ENCODE measurements at regions not wholly inside any gene's neighbourhood (a gene's known extent, or its start where the extent isn't known, plus 50 kb on each side); places are given as distances from the start of the nearest gene placed in this dataset.

DNA sequence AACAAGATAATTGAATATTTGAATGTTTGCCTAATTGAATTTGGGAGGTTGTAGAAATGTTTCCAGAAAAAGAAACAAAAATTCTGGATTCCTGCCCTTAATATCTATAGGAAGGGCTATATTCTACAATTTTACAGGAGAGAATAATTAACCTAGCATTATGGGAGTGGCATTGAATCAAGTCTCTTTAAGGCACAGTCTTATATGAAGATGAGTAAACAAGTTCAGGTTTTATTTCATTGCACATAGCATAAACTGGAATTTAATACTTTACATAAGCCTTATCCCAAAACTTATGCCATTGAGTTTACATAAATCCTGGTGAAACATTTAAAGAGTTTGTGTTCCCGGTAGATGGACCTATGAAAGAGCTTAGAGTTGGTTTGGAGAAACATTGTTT is 138.1 kb upstream of the ADAMTSL1 start:
- Histone ChIP-seq H3K9me3 (replicated peaks; ENCODE audit: control insufficient read depth, insufficient read depth, low read depth, low read length) (no peaks in the 10 kb centered on the region), H4K20me1 (replicated peaks; ENCODE audit: control insufficient read depth, insufficient read depth, low read length) (no peaks in the 10 kb centered on the region), H3K79me2 (ENCODE audit: control insufficient read depth, insufficient read depth, low read length) (no peaks in the 10 kb centered on the region), H3K27me3 (ENCODE audit: control insufficient read depth in 2 of 2, insufficient read depth in 2 of 2, low read length in 2 of 2) (no peaks in the 10 kb centered on the region), H3K36me3 (ENCODE audit: control insufficient read depth, insufficient read depth, low read length) (no peaks in the 10 kb centered on the region), H3K9me1 (ENCODE audit: control insufficient read depth, insufficient read depth, low read length) (no peaks in the 10 kb centered on the region), H2AFZ (ENCODE audit: low read depth, low read length) (no peak overlapping the region), H3K27ac (ENCODE audit: extremely low read depth, low read depth, low read length) (no peak overlapping the region), H3K4me3 (no peak overlapping the region), H3K9ac (ENCODE audit: insufficient read depth in 1 of 2, low read depth in 2 of 2, low read length in 2 of 2) (no peak overlapping the region), H3K4me1 (replicated peaks in 1 of 2; ENCODE audit: control insufficient read depth in 2 of 2, insufficient read depth in 2 of 2, low read length in 2 of 2) (no peaks in the 10 kb centered on the region), H3K4me2 (ENCODE audit: insufficient read depth, low read length) (no peak overlapping the region)
- CTCF ChIA-PET (ENCODE audit: low intra/inter-chr PET ratio): no interaction called here
- intact Hi-C loops (cut with micrococcal nuclease) (no loop called here), in situ Hi-C loops (cut with MboI) (no loop called here)
- BruUV-seq (replicated peaks): no TSS peak
- no peak for FAIRE-seq
- ATAC-seq: no peak
- no peak for DNase-seq (ENCODE audit: extremely low read depth in 1 of 4, low spot score in 3 of 4)
- POLR2A ChIA-PET: no interaction called here
- 0% methylated on average over 1 of the region's 1 CpG for WGBS (ENCODE audit: insufficient coverage, low coverage, missing lambda C conversion rate)
- TF ChIP-seq, protein P1, sequence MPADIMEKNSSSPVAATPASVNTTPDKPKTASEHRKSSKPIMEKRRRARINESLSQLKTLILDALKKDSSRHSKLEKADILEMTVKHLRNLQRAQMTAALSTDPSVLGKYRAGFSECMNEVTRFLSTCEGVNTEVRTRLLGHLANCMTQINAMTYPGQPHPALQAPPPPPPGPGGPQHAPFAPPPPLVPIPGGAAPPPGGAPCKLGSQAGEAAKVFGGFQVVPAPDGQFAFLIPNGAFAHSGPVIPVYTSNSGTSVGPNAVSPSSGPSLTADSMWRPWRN (IDR thresholded peaks at IDR 0.05; ENCODE audit: low read depth): no peak
- no peak for TF ChIP-seq ZNF41 (CRISPR knock-in tag; conservative IDR thresholded peaks at IDR 0.05)
- no peak for TF ChIP-seq PRMT5 (CRISPR knock-in tag; IDR thresholded peaks at IDR 0.05)
- TF ChIP-seq ZNF766 (CRISPR knock-in tag; conservative IDR thresholded peaks at IDR 0.05): no peak
- no peak for TF ChIP-seq TEAD4 (IDR thresholded peaks at IDR 0.05; ENCODE audit: low read length)
- TF ChIP-seq TEAD4 (CRISPR knock-in tag; IDR thresholded peaks at IDR 0.05; ENCODE audit: borderline replicate concordance): no peak
- TF ChIP-seq MAZ (CRISPR knock-in tag; conservative IDR thresholded peaks at IDR 0.05 in 1 of 2, IDR thresholded peaks at IDR 0.05 in 1 of 2): no peak
- TF ChIP-seq, protein P2, sequence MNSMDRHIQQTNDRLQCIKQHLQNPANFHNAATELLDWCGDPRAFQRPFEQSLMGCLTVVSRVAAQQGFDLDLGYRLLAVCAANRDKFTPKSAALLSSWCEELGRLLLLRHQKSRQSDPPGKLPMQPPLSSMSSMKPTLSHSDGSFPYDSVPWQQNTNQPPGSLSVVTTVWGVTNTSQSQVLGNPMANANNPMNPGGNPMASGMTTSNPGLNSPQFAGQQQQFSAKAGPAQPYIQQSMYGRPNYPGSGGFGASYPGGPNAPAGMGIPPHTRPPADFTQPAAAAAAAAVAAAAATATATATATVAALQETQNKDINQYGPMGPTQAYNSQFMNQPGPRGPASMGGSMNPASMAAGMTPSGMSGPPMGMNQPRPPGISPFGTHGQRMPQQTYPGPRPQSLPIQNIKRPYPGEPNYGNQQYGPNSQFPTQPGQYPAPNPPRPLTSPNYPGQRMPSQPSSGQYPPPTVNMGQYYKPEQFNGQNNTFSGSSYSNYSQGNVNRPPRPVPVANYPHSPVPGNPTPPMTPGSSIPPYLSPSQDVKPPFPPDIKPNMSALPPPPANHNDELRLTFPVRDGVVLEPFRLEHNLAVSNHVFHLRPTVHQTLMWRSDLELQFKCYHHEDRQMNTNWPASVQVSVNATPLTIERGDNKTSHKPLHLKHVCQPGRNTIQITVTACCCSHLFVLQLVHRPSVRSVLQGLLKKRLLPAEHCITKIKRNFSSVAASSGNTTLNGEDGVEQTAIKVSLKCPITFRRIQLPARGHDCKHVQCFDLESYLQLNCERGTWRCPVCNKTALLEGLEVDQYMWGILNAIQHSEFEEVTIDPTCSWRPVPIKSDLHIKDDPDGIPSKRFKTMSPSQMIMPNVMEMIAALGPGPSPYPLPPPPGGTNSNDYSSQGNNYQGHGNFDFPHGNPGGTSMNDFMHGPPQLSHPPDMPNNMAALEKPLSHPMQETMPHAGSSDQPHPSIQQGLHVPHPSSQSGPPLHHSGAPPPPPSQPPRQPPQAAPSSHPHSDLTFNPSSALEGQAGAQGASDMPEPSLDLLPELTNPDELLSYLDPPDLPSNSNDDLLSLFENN (IDR thresholded peaks at IDR 0.05; ENCODE audit: low read depth in 2 of 2, low read length in 2 of 2): no peak
- TF ChIP-seq, protein P3, sequence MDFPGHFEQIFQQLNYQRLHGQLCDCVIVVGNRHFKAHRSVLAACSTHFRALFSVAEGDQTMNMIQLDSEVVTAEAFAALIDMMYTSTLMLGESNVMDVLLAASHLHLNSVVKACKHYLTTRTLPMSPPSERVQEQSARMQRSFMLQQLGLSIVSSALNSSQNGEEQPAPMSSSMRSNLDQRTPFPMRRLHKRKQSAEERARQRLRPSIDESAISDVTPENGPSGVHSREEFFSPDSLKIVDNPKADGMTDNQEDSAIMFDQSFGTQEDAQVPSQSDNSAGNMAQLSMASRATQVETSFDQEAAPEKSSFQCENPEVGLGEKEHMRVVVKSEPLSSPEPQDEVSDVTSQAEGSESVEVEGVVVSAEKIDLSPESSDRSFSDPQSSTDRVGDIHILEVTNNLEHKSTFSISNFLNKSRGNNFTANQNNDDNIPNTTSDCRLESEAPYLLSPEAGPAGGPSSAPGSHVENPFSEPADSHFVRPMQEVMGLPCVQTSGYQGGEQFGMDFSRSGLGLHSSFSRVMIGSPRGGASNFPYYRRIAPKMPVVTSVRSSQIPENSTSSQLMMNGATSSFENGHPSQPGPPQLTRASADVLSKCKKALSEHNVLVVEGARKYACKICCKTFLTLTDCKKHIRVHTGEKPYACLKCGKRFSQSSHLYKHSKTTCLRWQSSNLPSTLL (IDR thresholded peaks at IDR 0.05): no peak
- TF ChIP-seq, protein P4, sequence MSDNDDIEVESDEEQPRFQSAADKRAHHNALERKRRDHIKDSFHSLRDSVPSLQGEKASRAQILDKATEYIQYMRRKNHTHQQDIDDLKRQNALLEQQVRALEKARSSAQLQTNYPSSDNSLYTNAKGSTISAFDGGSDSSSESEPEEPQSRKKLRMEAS (CRISPR knock-in tag; IDR thresholded peaks at IDR 0.05): no peak
- TF ChIP-seq, protein P5, sequence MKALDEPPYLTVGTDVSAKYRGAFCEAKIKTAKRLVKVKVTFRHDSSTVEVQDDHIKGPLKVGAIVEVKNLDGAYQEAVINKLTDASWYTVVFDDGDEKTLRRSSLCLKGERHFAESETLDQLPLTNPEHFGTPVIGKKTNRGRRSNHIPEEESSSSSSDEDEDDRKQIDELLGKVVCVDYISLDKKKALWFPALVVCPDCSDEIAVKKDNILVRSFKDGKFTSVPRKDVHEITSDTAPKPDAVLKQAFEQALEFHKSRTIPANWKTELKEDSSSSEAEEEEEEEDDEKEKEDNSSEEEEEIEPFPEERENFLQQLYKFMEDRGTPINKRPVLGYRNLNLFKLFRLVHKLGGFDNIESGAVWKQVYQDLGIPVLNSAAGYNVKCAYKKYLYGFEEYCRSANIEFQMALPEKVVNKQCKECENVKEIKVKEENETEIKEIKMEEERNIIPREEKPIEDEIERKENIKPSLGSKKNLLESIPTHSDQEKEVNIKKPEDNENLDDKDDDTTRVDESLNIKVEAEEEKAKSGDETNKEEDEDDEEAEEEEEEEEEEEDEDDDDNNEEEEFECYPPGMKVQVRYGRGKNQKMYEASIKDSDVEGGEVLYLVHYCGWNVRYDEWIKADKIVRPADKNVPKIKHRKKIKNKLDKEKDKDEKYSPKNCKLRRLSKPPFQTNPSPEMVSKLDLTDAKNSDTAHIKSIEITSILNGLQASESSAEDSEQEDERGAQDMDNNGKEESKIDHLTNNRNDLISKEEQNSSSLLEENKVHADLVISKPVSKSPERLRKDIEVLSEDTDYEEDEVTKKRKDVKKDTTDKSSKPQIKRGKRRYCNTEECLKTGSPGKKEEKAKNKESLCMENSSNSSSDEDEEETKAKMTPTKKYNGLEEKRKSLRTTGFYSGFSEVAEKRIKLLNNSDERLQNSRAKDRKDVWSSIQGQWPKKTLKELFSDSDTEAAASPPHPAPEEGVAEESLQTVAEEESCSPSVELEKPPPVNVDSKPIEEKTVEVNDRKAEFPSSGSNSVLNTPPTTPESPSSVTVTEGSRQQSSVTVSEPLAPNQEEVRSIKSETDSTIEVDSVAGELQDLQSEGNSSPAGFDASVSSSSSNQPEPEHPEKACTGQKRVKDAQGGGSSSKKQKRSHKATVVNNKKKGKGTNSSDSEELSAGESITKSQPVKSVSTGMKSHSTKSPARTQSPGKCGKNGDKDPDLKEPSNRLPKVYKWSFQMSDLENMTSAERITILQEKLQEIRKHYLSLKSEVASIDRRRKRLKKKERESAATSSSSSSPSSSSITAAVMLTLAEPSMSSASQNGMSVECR (CRISPR knock-in tag; IDR thresholded peaks at IDR 0.05): no peak
- no peak for TF ChIP-seq GATAD2B (IDR thresholded peaks at IDR 0.05; ENCODE audit: borderline replicate concordance)

Data from K562 (cell line).